Neural progenitor cell (in vitro differentiated cells): ENCODE measurements at regions not wholly inside any gene's neighbourhood (a gene's known extent, or its start where the extent isn't known, plus 50 kb on each side); places are given as distances from the start of the nearest gene placed in this dataset.

Experiments
- DNase-seq: peaks from one replicate; pipeline ENCODE4 v3.0.0-alpha.2; 2016; ENCODE audit warnings: low spot score
- H2AFZ ChIP-seq: fragments of 200-600 bp; sonication (generic); replicated peaks from 2 replicates; pipeline ENCODE4 v1.6.1; 2016; ENCODE audit warnings: antibody characterized with exemption
- H3F3A ChIP-seq: fragments of 200-600 bp; sonication (generic); 2 replicates; pipeline ENCODE4 v1.6.1; 2016; ENCODE audit warnings: antibody characterized with exemption, low read depth
- H3K27ac ChIP-seq: fragments of 200-600 bp; sonication (generic); 2 replicates; pipeline ENCODE4 v1.5.1; 2016; ENCODE audit warnings: mild to moderate bottlenecking
- H3K27me3 ChIP-seq: fragments of 200-600 bp; sonication (generic); 2 replicates; pipeline ENCODE4 v1.6.1; 2016; ENCODE audit warnings: mild to moderate bottlenecking, moderate library complexity
- H3K36me3 ChIP-seq: fragments of 200-600 bp; sonication (generic); 2 replicates; pipeline ENCODE4 v1.5.1; 2016
- H3K4me1 ChIP-seq: fragments of 200-600 bp; sonication (generic); 2 replicates; pipeline ENCODE4 v1.6.1; 2016; ENCODE audit warnings: mixed run types
- H3K4me2 ChIP-seq: fragments of 200-600 bp; sonication (generic); 2 replicates; pipeline ENCODE4 v1.6.1; 2016
- H3K4me3 ChIP-seq: fragments of 200-600 bp; sonication (generic); 2 replicates; pipeline ENCODE4 v1.5.1; 2016
- H3K79me2 ChIP-seq: fragments of 200-600 bp; sonication (generic); 2 replicates; pipeline ENCODE4 v1.6.1; 2016; ENCODE audit warnings: low read depth
- H3K9ac ChIP-seq: fragments of 200-600 bp; sonication (generic); 2 replicates; pipeline ENCODE4 v1.6.1; 2016
- H3K9me3 ChIP-seq: fragments of 200-600 bp; sonication (generic); 2 replicates; pipeline ENCODE4 v1.5.1; 2016; ENCODE audit warnings: low read depth
- H4K20me1 ChIP-seq: fragments of 200-600 bp; sonication (generic); 2 replicates; pipeline ENCODE4 v1.6.1; 2016; ENCODE audit warnings: low read depth
- H3K27ac Mint-ChIP-seq: 3 replicates; pipeline ENCODE4 v1.8.0; 2021; ENCODE audit warnings: mixed read lengths
- H3K27me3 Mint-ChIP-seq: 2 replicates; pipeline ENCODE4 v1.8.0; 2022; ENCODE audit warnings: low read depth, mild to moderate bottlenecking, inconsistent platforms, moderate library complexity, mixed read lengths; ENCODE audit not compliant: insufficient read depth
- H3K36me3 Mint-ChIP-seq: 3 replicates; pipeline ENCODE4 v1.8.0; 2021; ENCODE audit warnings: mixed read lengths
- H3K4me1 Mint-ChIP-seq: 3 replicates; pipeline ENCODE4 v1.8.0; 2021; ENCODE audit warnings: mixed read lengths
- H3K4me3 Mint-ChIP-seq: 3 replicates; pipeline ENCODE4 v1.8.0; 2021; ENCODE audit warnings: mild to moderate bottlenecking, moderate library complexity, mixed read lengths
- H3K9me3 Mint-ChIP-seq: 3 replicates; pipeline ENCODE4 v1.8.0; 2020; ENCODE audit warnings: mixed read lengths
- EZH2 ChIP-seq: fragments of 200-600 bp; sonication (generic); IDR thresholded peaks from 2 replicates; pipeline ENCODE4 v1.6.1; 2017; ENCODE audit warnings: antibody characterized with exemption, mild to moderate bottlenecking, moderate library complexity
- EZH2phosphoT487 ChIP-seq: fragments of 200-600 bp; sonication (generic); IDR thresholded peaks from 2 replicates; pipeline ENCODE4 v1.6.1; 2017; ENCODE audit warnings: antibody characterized with exemption
- TF ChIP-seq, protein P1 (sequence below): fragments of 200-600 bp; sonication (generic); IDR thresholded peaks from 2 replicates; pipeline ENCODE4 v1.5.1; 2017; ENCODE audit warnings: antibody characterized with exemption, mild to moderate bottlenecking

DNA sequence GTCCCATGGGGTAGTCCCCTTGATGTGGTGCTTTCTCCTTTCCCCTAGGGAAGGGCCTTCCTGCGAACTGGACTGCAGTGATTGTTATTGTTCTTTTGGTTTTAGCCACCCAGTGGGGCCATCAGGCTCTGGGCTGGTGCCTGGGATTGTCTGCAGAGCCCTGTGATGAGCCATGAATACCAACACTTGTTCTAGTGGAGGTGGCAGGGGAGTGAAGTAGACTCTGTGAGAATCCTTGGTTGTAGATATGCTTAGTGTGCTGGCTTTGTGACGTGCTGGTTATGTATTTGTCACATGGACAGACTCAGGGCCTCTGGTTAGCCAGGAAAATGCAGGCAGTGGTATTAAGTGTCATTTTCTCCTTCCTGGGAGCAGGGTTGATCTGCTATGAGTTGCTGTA lies 51.8 kb upstream of the NDUFB4 start:
- H3K79me2 ChIP-seq: no peaks in the 10 kb centered on the region
- Mint-ChIP-seq H3K9me3 (peaks cover 29% of the 10 kb centered on the region), H3K27ac (no peak overlapping the region), H3K36me3 (no peaks in the 10 kb centered on the region), H3K4me3 (no peak overlapping the region), H3K27me3 (peaks cover 2% of the 10 kb centered on the region), H3K4me1 (no peaks in the 10 kb centered on the region)
- peaks cover 11% of the 10 kb centered on the region for H3K9me3 ChIP-seq
- peaks cover 3% of the 10 kb centered on the region for H3K36me3 ChIP-seq
- no peaks in the 10 kb centered on the region for H3K27me3 ChIP-seq
- H3K4me1 ChIP-seq: no peaks in the 10 kb centered on the region
- no peak overlapping the region for H2AFZ ChIP-seq
- H3K4me2 ChIP-seq: no peak overlapping the region
- TF ChIP-seq, protein P1, sequence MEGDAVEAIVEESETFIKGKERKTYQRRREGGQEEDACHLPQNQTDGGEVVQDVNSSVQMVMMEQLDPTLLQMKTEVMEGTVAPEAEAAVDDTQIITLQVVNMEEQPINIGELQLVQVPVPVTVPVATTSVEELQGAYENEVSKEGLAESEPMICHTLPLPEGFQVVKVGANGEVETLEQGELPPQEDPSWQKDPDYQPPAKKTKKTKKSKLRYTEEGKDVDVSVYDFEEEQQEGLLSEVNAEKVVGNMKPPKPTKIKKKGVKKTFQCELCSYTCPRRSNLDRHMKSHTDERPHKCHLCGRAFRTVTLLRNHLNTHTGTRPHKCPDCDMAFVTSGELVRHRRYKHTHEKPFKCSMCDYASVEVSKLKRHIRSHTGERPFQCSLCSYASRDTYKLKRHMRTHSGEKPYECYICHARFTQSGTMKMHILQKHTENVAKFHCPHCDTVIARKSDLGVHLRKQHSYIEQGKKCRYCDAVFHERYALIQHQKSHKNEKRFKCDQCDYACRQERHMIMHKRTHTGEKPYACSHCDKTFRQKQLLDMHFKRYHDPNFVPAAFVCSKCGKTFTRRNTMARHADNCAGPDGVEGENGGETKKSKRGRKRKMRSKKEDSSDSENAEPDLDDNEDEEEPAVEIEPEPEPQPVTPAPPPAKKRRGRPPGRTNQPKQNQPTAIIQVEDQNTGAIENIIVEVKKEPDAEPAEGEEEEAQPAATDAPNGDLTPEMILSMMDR: no peak
- TF ChIP-seq EZH2phosphoT487: no peak
- no peak for TF ChIP-seq EZH2
- no peaks in the 10 kb centered on the region for H3F3A ChIP-seq
- no peak overlapping the region for H3K9ac ChIP-seq
- no peaks in the 10 kb centered on the region for H4K20me1 ChIP-seq
- DNase-seq: no peak
- H3K4me3 ChIP-seq: no peak overlapping the region
- no peak overlapping the region for H3K27ac ChIP-seq

DNA sequence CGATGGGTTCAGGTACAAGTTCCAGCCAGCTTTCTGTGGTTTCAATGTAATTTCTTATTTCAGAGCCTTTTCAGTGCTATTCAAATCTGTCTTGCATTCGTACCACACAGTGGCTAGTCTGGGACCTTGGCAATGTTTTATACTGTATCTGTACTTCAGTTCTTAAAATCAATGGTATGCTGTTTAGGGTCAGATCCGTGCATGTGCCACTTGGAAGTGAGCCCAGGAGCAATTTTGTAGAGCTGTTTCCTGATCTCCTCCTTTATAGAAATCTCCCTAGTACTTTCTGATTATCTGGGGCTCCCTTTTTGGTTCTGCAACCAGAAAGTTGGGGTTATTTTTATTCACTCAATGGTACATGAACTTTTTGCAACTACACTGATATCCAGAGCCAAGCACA lies 59.5 kb upstream of the NDUFB4 start:
- TF ChIP-seq EZH2phosphoT487: no peak
- TF ChIP-seq, protein P1: no peak
- no peak for TF ChIP-seq EZH2
- Mint-ChIP-seq H3K4me1 (no peaks in the 10 kb centered on the region), H3K27me3 (no peaks in the 10 kb centered on the region), H3K36me3 (no peaks in the 10 kb centered on the region), H3K4me3 (no peak overlapping the region), H3K27ac (no peak overlapping the region), H3K9me3 (peaks cover 28% of the 10 kb centered on the region)
- H3K27me3 ChIP-seq: no peaks in the 10 kb centered on the region
- H3K36me3 ChIP-seq: peaks cover 3% of the 10 kb centered on the region
- H3F3A ChIP-seq: no peaks in the 10 kb centered on the region
- H3K9me3 ChIP-seq: peaks cover 22% of the 10 kb centered on the region
- H3K4me3 ChIP-seq: no peak overlapping the region
- no peak overlapping the region for H2AFZ ChIP-seq
- H3K79me2 ChIP-seq: no peaks in the 10 kb centered on the region
- H3K27ac ChIP-seq: no peak overlapping the region
- H3K4me2 ChIP-seq: no peak overlapping the region
- H3K4me1 ChIP-seq: no peaks in the 10 kb centered on the region
- no peak overlapping the region for H3K9ac ChIP-seq
- DNase-seq: no peak
- H4K20me1 ChIP-seq: no peaks in the 10 kb centered on the region

DNA sequence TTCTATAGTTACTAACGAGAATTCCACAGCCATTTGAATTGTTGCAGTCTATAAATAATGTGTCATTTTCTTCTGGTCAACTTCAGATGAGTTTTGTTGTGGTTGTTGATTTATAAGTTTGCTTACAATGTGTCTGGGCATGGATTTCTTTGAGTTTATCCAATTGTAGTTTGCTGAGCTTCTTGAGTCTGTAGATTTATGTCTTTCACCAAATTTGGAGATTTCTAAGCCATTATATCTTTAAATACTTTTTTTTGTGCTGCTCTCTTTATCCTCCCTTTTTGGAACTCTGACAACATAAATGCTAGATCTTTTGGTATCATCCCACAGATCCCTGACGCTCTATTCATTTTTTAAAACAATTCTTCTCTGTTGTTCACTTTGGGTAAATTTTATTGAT lies 63.2 kb upstream of the NDUFB4 start:
- Mint-ChIP-seq H3K36me3 (no peaks in the 10 kb centered on the region), H3K4me1 (no peaks in the 10 kb centered on the region), H3K27ac (no peak overlapping the region), H3K4me3 (no peak overlapping the region), H3K9me3 (peaks cover 5% of the 10 kb centered on the region), H3K27me3 (no peaks in the 10 kb centered on the region)
- Histone ChIP-seq H3K4me1 (no peaks in the 10 kb centered on the region), H4K20me1 (no peaks in the 10 kb centered on the region), H3K9me3 (peaks cover 11% of the 10 kb centered on the region), H3K9ac (no peak overlapping the region), H3F3A (no peaks in the 10 kb centered on the region), H2AFZ (no peak overlapping the region), H3K4me3 (no peak overlapping the region), H3K4me2 (no peak overlapping the region), H3K27ac (no peak overlapping the region), H3K36me3 (no peaks in the 10 kb centered on the region), H3K79me2 (no peaks in the 10 kb centered on the region), H3K27me3 (no peaks in the 10 kb centered on the region)
- DNase-seq: no peak
- no peak for TF ChIP-seq EZH2
- TF ChIP-seq EZH2phosphoT487: no peak
- TF ChIP-seq, protein P1: no peak
